Ascending aorta (tissue), 2 donors: ENCODE measurements at regions not wholly inside any gene's neighbourhood (a gene's known extent, or its start where the extent isn't known, plus 50 kb on each side); places are given as distances from the start of the nearest gene placed in this dataset.

Experiments used
- DNase-seq, 2 donors: peaks; one replicate each; pipeline ENCODE4 v3.0.0-alpha.2; 2019; ENCODE audit warnings: low spot score in 2 of 2
- H3K27ac ChIP-seq, 2 donors: fragments of 200-600 bp; sonication (generic); one replicate each; pipeline ENCODE4 v1.5.1; 2016 to 2017; ENCODE audit warnings: mild to moderate bottlenecking in 1 of 2
- H3K27me3 ChIP-seq: fragments of 200-600 bp; sonication (generic); one replicate; pipeline ENCODE4 v1.5.1; 2017
- H3K36me3 ChIP-seq, 2 donors: fragments of 200-600 bp; sonication (generic); one replicate each; pipeline ENCODE4 v1.5.1; 2016
- H3K4me1 ChIP-seq, 2 donors: fragments of 200-600 bp; sonication (generic); one replicate each; pipeline ENCODE4 v1.5.1; 2016 to 2017; ENCODE audit warnings: mild to moderate bottlenecking in 1 of 2
- H3K4me3 ChIP-seq, 2 donors: fragments of 200-600 bp; sonication (generic); one replicate each; pipeline ENCODE4 v1.5.1; 2016 to 2017; ENCODE audit warnings: mild to moderate bottlenecking in 1 of 2
- H3K9me3 ChIP-seq, 2 donors: fragments of 200-600 bp; sonication (generic); one replicate each; pipeline ENCODE4 v1.5.1; 2016
- intact Hi-C: fragments of 100-400 bp; cut with DNase I; formaldehyde crosslinking; loops from one replicate; pipeline ENCODE4 v1.15.1; 2023
- TF ChIP-seq, protein P1 (sequence below), 3 experiments: fragments of 200-600 bp in 2 of 3; fragments of 450-650 bp in 1 of 3; sonication (generic) in 2 of 3; IDR thresholded peaks; one replicate each; pipeline ENCODE4 v1.5.1; 2016 to 2019; ENCODE audit warnings: antibody characterized with exemption in 3 of 3, mild to moderate bottlenecking in 1 of 3, moderate library complexity in 1 of 3

GRCh38 chr18:29644276-29644675, 1398.3 kb downstream of the DSC3 start:
- Histone ChIP-seq H3K27me3 (no peaks in the 10 kb centered on the region), H3K4me1 (no peaks in the 10 kb centered on the region), H3K4me3 (no peak overlapping the region), H3K36me3 (no peaks in the 10 kb centered on the region), H3K27ac (no peak overlapping the region), H3K9me3 (no peaks in the 10 kb centered on the region)
- intact Hi-C loops = no loop called here
- no peak for DNase-seq
- TF ChIP-seq, protein P1, sequence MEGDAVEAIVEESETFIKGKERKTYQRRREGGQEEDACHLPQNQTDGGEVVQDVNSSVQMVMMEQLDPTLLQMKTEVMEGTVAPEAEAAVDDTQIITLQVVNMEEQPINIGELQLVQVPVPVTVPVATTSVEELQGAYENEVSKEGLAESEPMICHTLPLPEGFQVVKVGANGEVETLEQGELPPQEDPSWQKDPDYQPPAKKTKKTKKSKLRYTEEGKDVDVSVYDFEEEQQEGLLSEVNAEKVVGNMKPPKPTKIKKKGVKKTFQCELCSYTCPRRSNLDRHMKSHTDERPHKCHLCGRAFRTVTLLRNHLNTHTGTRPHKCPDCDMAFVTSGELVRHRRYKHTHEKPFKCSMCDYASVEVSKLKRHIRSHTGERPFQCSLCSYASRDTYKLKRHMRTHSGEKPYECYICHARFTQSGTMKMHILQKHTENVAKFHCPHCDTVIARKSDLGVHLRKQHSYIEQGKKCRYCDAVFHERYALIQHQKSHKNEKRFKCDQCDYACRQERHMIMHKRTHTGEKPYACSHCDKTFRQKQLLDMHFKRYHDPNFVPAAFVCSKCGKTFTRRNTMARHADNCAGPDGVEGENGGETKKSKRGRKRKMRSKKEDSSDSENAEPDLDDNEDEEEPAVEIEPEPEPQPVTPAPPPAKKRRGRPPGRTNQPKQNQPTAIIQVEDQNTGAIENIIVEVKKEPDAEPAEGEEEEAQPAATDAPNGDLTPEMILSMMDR (IDR thresholded peaks at IDR 0.05) = no peak

- Histone ChIP-seq H3K4me1 (no peaks in the 10 kb centered on the region), H3K27ac (no peak overlapping the region), H3K4me3 (no peak overlapping the region), H3K9me3 (no peaks in the 10 kb centered on the region), H3K36me3 (no peaks in the 10 kb centered on the region), H3K27me3 (no peaks in the 10 kb centered on the region)
- no peak for DNase-seq
- intact Hi-C loops = no loop called here
- TF ChIP-seq, protein P1 (IDR thresholded peaks at IDR 0.05) = no peak
These were observed 1413.0 kb downstream of the DSC3 start for GRCh38 chr18:29629493-29630036.

DNA sequence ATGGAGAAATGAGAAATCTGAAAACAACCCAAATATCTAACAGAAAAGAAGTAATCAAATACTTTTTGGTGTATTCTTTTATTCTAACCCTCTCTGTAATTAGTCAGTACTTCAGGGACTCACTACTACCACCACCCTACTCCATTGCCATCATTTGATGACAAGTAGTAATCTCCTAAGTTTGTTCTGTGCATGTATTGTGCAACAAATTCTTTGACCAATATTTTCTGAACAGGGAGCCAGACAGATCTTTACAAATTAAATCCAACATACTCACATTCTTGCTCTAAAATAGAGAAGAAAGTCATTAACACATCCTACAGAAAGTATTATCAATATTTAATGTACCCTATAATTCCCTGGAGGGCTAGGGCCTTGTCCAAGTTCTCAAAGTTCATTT, 1416.4 kb downstream of the DSC3 start:
- no peak for DNase-seq
- no peaks in the 10 kb centered on the region for H3K4me1 ChIP-seq
- no peaks in the 10 kb centered on the region for H3K9me3 ChIP-seq
- no peak overlapping the region for H3K4me3 ChIP-seq
- H3K27me3 ChIP-seq = no peaks in the 10 kb centered on the region
- TF ChIP-seq, protein P1 (IDR thresholded peaks at IDR 0.05) = no peak
- intact Hi-C loops = no loop called here
- H3K36me3 ChIP-seq = no peaks in the 10 kb centered on the region
- no peak overlapping the region for H3K27ac ChIP-seq

DNA sequence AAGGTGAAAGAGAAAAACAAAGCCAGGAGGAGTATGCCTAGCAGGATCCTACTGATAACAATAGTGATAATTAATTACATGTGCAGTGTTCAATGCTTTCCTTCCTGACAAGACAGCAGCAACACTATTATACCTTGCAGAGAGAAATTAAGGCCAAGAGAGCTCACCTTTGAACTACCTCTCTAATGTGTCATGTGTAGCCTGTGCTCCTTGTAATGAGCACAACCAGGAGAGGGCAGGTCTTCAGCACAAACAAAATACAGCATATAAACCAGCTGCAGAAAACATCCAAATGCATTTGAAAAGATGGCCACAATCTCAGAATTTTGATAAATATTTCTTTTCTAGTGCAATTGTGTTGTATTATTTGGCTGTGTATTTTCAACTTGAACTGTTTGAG, 1425.7 kb downstream of the DSC3 start:
- no peaks in the 10 kb centered on the region for H3K36me3 ChIP-seq
- intact Hi-C loops = no loop called here
- H3K4me3 ChIP-seq = no peak overlapping the region
- no peaks in the 10 kb centered on the region for H3K9me3 ChIP-seq
- DNase-seq = no peak
- no peaks in the 10 kb centered on the region for H3K4me1 ChIP-seq
- no peak overlapping the region for H3K27ac ChIP-seq
- TF ChIP-seq, protein P1 (IDR thresholded peaks at IDR 0.05) = no peak
- no peaks in the 10 kb centered on the region for H3K27me3 ChIP-seq

- H3K4me1 ChIP-seq = no peaks in the 10 kb centered on the region
- intact Hi-C loops = no loop called here
- TF ChIP-seq, protein P1 (IDR thresholded peaks at IDR 0.05) = no peak
- no peak overlapping the region for H3K4me3 ChIP-seq
- no peaks in the 10 kb centered on the region for H3K27me3 ChIP-seq
- H3K27ac ChIP-seq = no peak overlapping the region
- no peaks in the 10 kb centered on the region for H3K36me3 ChIP-seq
- DNase-seq = no peak
- H3K9me3 ChIP-seq = no peaks in the 10 kb centered on the region
These were observed 1432.1 kb upstream of the CDH2 start for GRCh38 chr18:29608982-29609381.

- Histone ChIP-seq H3K27ac (no peak overlapping the region), H3K4me3 (no peak overlapping the region), H3K9me3 (no peaks in the 10 kb centered on the region), H3K4me1 (no peaks in the 10 kb centered on the region), H3K36me3 (no peaks in the 10 kb centered on the region), H3K27me3 (no peaks in the 10 kb centered on the region)
- no peak for DNase-seq
- TF ChIP-seq, protein P1 (IDR thresholded peaks at IDR 0.05) = no peak
- intact Hi-C loops = no loop called here
These were observed 1428.4 kb upstream of the CDH2 start for GRCh38 chr18:29605365-29605764.
